T-helper 1 cell (primary cell): ENCODE measurements at regions not wholly inside any gene's neighbourhood (a gene's known extent, or its start where the extent isn't known, plus 50 kb on each side); places are given as distances from the start of the nearest gene placed in this dataset.

ENCODE experiments used
- DNase-seq, 5 donors: peaks; one replicate each; pipeline ENCODE4 v3.0.0-alpha.2; 2012 to 2020

DNA sequence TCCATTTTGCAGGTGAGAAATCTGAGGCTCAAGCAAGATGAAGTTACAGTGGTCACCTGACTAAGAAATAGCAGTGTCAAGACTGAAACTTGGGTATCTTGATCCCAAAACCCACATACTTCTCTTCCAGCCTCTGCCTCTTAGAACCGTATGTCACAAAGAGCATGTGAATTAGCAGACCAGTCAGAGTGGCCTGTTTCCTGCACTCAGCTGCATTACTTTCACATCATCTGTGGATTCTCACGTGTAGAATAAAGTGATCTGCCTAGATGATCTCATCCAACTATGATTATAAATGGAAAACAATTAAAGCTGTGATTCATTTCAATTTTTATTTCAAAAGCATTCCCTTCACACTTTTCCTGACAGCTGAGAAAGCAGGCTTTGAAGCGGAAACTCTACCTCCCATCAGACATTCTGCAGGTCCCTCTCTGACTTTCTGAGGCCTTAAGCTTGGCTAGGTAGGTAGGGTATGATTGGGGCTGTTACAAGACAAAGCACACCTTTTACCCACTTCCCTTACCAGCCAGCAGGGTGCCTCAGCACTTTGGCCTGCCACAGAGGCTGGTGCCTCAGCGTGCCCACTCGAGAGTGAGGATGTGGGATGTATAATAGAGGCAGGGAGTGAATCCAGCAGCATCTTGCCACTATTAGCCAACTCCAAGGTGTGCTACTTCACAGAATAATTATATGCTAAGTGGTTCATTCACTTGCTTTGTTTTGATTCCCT is 70.2 kb upstream of the PDE1C start:
- DNase-seq = no peak

DNA sequence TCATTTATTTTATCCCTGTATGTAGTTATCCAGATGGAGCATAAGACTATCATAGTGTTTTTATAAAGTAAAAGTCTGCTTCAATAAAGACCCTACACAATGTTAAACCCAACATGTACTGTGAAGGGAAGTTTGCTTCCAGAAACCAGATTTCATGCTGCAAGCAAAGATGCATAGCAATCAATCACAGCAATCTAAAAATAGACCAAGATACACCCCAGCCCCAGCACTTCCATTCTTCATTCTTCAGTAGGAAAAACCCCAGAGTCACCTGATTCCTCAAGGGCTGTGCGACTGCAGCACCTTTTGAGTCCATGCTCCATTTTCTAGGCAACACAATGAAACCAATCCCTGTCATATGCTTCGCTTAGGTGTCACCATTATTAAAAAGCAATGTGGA is 66.9 kb upstream of the PDE1C start:
- no peak for DNase-seq

DNA sequence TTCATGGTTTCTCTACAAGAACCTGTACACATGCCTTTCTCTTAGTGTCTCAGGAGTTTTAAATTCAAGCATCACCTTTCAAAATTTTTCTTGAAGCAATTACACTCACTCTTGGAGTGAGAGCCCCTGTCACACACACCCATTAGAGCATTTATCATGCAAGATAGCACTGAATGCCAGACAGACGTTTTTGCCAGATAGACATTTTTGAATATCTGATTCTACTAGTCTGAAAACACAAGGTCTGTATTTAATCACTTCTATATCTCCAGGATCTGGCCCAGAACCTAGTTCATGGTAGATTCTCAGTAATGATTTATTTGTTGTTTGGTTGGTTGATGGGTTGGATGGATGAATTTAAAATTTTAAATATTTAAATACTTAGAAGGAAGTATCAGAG is 60.9 kb upstream of the PDE1C start:
- no peak for DNase-seq

DNA sequence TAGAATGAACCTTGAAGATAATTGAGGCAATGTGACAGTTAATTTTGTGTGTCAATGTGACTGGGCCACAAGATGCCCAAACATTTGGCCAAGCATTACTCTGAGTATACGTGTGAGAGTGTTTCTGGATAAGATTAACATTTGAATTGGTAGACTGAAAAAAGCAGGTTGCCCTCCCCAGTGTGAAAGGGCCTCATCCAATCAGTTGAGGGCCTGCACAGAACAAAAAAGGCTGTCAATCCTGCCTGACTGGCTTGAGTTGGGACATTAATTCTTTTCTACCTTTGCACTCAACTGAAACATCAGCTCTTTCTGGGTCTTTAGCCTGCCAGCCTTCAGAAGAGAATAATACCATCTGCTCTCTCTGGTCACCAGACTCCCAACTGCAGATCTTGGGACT is 56.6 kb upstream of the PDE1C start:
- DNase-seq = no peak
